Naive thymus-derived CD4-positive, alpha-beta T cell (primary cell): ENCODE measurements at regions not wholly inside any gene's neighbourhood (a gene's known extent, or its start where the extent isn't known, plus 50 kb on each side); places are given as distances from the start of the nearest gene placed in this dataset.
"Not testable (repeated sequence)": the region's sequence is repeated elsewhere in the genome, so short reads cannot be mapped to it uniquely, and the experiment has no call there.

ENCODE experiments used
- ATAC-seq: fragments of 150-1000 bp; cut with Tn5 transposase; 2 replicates; pipeline ENCODE4 v1.10.0; 2021; ENCODE audit warnings: mild to moderate bottlenecking, moderate library complexity
- CTCF ChIA-PET: fragments of 350-600 bp; sonication (Branson Sonifier 250); formaldehyde crosslinking; loops from one replicate; lab custom pipeline; 2021; ENCODE audit warnings: antibody characterized with exemption; lab: Charles Lee
- POLR2A ChIA-PET: fragments of 350-600 bp; sonication (Branson Sonifier 250); formaldehyde crosslinking; loops from one replicate; lab custom pipeline; 2021; ENCODE audit warnings: antibody characterized with exemption, inconsistent platforms; lab: Charles Lee
- DNase-seq, 9 donors: peaks; one replicate each; pipeline versions ENCODE4 v3.0.0 to v3.0.0-alpha.2; 2020 to 2022; ENCODE audit warnings: mixed read lengths in 1 of 9
- H3K27ac ChIP-seq: one replicate; pipeline ENCODE4 v1.7.0; 2013; ENCODE audit warnings: mild to moderate bottlenecking, low read depth, low read length, moderate library complexity
- H3K27me3 ChIP-seq, 2 donors: one replicate each; pipeline ENCODE4 v1.7.0; 2013; ENCODE audit warnings: low read length in 2 of 2, mild to moderate bottlenecking in 2 of 2, moderate library complexity in 2 of 2; ENCODE audit not compliant: control insufficient read depth in 2 of 2, insufficient read depth in 2 of 2
- H3K36me3 ChIP-seq, 3 experiments: 1 replicate in 2 of 3; 2 replicates in 1 of 3; pipeline ENCODE4 v1.7.0; 2013; ENCODE audit warnings: low read length in 3 of 3, mild to moderate bottlenecking in 3 of 3, moderate library complexity in 1 of 3; ENCODE audit not compliant: insufficient read depth in 3 of 3, control insufficient read depth in 2 of 3
- H3K4me1 ChIP-seq, 2 donors: one replicate each; pipeline ENCODE4 v1.7.0; 2013; ENCODE audit warnings: low read length in 2 of 2, mild to moderate bottlenecking in 2 of 2, moderate library complexity in 1 of 2; ENCODE audit not compliant: control insufficient read depth in 2 of 2, insufficient read depth in 2 of 2
- H3K4me3 ChIP-seq: 2 replicates; pipeline ENCODE4 v1.7.0; 2013; ENCODE audit warnings: mild to moderate bottlenecking, low read length
- H3K9me3 ChIP-seq, 3 experiments: 1 replicate in 2 of 3; 2 replicates in 1 of 3; pipeline ENCODE4 v1.7.0; 2013; ENCODE audit warnings: low read length in 3 of 3; ENCODE audit not compliant: control insufficient read depth in 2 of 3
- H3K27ac Mint-ChIP-seq, 9 donors: one replicate each; pipeline ENCODE4 v1.8.0; 2020 to 2022; ENCODE audit warnings: mixed read lengths in 9 of 9, mild to moderate bottlenecking in 8 of 9, moderate library complexity in 5 of 9, inconsistent platforms in 2 of 9
- H3K27me3 Mint-ChIP-seq, 5 donors: one replicate each; pipeline ENCODE4 v1.8.0; 2021 to 2022; ENCODE audit warnings: mixed read lengths in 5 of 5, mild to moderate bottlenecking in 1 of 5
- H3K36me3 Mint-ChIP-seq, 5 donors: one replicate each; pipeline ENCODE4 v1.8.0; 2020 to 2022; ENCODE audit warnings: mixed read lengths in 5 of 5, mild to moderate bottlenecking in 3 of 5, inconsistent platforms in 1 of 5
- H3K4me1 Mint-ChIP-seq, 7 donors: one replicate each; pipeline ENCODE4 v1.8.0; 2020 to 2022; ENCODE audit warnings: mixed read lengths in 7 of 7, mild to moderate bottlenecking in 3 of 7, inconsistent platforms in 1 of 7
- H3K4me3 Mint-ChIP-seq, 10 donors: one replicate each; pipeline ENCODE4 v1.8.0; 2020 to 2022; ENCODE audit warnings: mild to moderate bottlenecking in 10 of 10, mixed read lengths in 10 of 10, moderate library complexity in 6 of 10, inconsistent platforms in 2 of 10
- H3K9me3 Mint-ChIP-seq, 11 donors: one replicate each; pipeline ENCODE4 v1.8.0; 2020 to 2022; ENCODE audit warnings: mixed read lengths in 11 of 11, mild to moderate bottlenecking in 4 of 11, inconsistent platforms in 1 of 11, moderate library complexity in 1 of 11
- intact Hi-C, 2 donors: fragments of 100-400 bp; cut with micrococcal nuclease; formaldehyde crosslinking; loops; one replicate each; pipeline ENCODE4 v1.15.1; 2023

- Mint-ChIP-seq H3K27me3 (peaks cover 0 to 5% (median 0%) of the 10 kb centered on the region in 5 donors), H3K4me1 (no peaks in the 10 kb centered on the region), H3K9me3 (no peaks in the 10 kb centered on the region), H3K4me3 (no peak overlapping the region), H3K27ac (peak overlapping the region in 1 of 9 donors; percentile 13), H3K36me3 (no peaks in the 10 kb centered on the region)
- CTCF ChIA-PET, result interaction anchor here (1.9 kb wide), 1 partner anchor 132 kb away, joined by 6 read pairs; no protein-coding TSS in a partner anchor
- Histone ChIP-seq H3K27ac (no peak overlapping the region), H3K4me1 (no peaks in the 10 kb centered on the region), H3K9me3 (no peaks in the 10 kb centered on the region), H3K27me3 (no peaks in the 10 kb centered on the region), H3K36me3 (no peaks in the 10 kb centered on the region), H3K4me3 (no peak overlapping the region)
- POLR2A ChIA-PET, result no interaction called here
- ATAC-seq (no peak), DNase-seq (no peak)
- intact Hi-C loops, result loop anchor here in 1 of 2 donors (5.0 kb wide), 1 partner anchor 677 kb away; no protein-coding TSS in a partner anchor
These were observed 62.3 kb upstream of the GPR31 start for GRCh38 chr6:167219967-167220512.

DNA sequence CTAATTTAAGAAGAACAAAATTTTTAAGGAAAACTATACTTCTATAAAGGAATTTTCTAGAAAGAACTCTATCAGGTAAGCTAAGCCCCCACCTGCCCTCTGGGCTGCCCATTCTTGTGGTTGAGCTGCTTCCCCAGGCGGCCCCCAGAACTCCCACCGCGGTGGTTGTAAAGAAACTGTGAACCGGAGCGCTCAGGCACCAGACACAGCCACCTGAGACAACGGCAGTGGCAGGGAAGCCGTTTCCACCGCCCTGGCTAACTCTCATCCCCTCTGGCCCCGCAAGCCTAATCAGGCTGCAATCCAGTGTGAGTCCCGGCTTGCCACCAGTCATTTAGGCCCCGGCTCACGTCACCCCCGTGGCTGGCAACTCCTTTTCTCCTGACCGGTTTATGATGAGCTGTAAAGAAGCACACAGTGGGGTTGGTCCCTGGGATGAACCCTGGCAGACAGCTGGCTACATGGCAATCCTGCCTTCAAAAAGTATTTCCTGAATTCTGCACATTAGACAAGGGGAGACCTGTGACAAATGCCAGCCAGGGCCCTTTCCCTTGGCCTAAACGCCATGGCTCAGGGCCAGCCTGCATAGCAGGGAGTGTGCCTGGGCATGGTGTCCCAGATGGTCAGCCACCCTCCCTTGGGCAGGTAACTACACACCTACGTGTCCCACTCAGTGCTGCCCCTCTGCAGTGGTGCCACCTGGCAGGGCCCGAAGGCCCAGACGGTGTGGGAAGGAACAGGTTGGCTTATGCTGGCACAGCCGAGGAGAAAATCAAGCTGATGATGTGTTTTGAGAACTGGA, 63.8 kb upstream of the GPR31 start:
- CTCF ChIA-PET, result interaction anchor here (1.1 kb wide), 1 partner anchor 127 kb away, joined by 3 read pairs; no protein-coding TSS in a partner anchor

DNA sequence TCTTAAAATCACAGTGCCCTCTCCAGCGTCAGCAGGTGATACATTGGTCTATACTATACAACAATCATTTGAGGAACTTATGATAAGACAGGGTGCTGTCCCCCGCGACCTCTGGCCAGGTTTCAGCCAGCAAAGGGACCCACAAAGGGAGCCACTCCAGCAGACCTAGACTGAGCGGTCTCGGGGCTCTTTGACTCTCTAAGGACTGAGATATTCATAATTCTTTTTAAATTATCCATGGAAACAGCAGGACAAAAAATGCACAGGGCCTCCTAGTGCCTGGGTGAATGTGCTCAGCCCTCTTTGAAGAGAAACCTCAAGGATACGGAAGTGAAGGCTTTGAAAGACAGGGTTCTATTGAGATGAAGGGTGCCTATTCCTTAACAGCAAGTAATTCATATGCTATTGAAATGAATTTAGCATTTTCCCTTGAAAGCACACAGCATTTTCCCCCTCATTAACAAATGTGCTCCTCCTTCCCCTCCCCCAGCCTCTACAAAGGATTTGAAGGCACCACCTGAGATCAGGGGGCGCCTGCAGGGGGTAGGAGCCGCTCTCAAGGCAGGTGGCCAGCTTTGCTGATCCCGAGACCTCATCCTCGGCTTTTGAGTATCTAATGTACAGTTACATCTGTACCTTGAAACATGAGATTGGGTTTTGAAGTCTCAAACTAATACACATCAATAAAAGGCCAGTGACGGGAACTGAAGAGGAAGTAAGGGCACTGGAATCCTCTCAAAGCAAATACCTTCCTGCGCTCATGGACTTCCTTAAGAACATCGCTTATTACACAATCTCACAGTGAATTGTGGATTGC, 65.3 kb upstream of the UNC93A start:
- H3K4me3 ChIP-seq, H3K9me3 ChIP-seq, H3K4me3 Mint-ChIP-seq, H3K4me1 Mint-ChIP-seq, H3K36me3 Mint-ChIP-seq, H3K4me1 ChIP-seq, intact Hi-C loops, ATAC-seq, H3K9me3 Mint-ChIP-seq, H3K27ac Mint-ChIP-seq, H3K36me3 ChIP-seq, H3K27ac ChIP-seq, H3K27me3 ChIP-seq, DNase-seq, CTCF ChIA-PET, POLR2A ChIA-PET: not testable (repeated sequence)
- peaks cover 11 to 56% (median 21%) of the 10 kb centered on the region in 5 donors for H3K27me3 Mint-ChIP-seq

More for the DNA sequence above, 63.8 kb upstream of the GPR31 start:
- ATAC-seq, result no peak
- H3K4me1 Mint-ChIP-seq, result no peaks in the 10 kb centered on the region
- peaks cover 0 to 16% (median under 1%) of the 10 kb centered on the region in 5 donors for H3K27me3 Mint-ChIP-seq
- H3K4me3 Mint-ChIP-seq, result no peak overlapping the region
- Histone ChIP-seq H3K27ac (no peak overlapping the region), H3K4me1 (no peaks in the 10 kb centered on the region), H3K36me3 (no peaks in the 10 kb centered on the region), H3K9me3 (no peaks in the 10 kb centered on the region), H3K4me3 (no peak overlapping the region), H3K27me3 (no peaks in the 10 kb centered on the region)
- intact Hi-C loops, result no loop called here
- no peaks in the 10 kb centered on the region for H3K36me3 Mint-ChIP-seq
- H3K27ac Mint-ChIP-seq, result no peak overlapping the region
- DNase-seq, result no peak
- no peaks in the 10 kb centered on the region for H3K9me3 Mint-ChIP-seq
- POLR2A ChIA-PET, result no interaction called here

GRCh38 chr6:167226383-167226685, 64.8 kb upstream of the UNC93A start:
- no peaks in the 10 kb centered on the region for H3K9me3 ChIP-seq
- no peaks in the 10 kb centered on the region for H3K36me3 ChIP-seq
- H3K27me3 ChIP-seq, result no peaks in the 10 kb centered on the region
- H3K4me3 ChIP-seq, result no peak overlapping the region
- no peak overlapping the region for H3K4me3 Mint-ChIP-seq
- H3K9me3 Mint-ChIP-seq, result no peaks in the 10 kb centered on the region
- POLR2A ChIA-PET, result no interaction called here
- H3K27ac ChIP-seq, result no peak overlapping the region
- CTCF ChIA-PET, result no interaction called here
- no peak overlapping the region for H3K27ac Mint-ChIP-seq
- ATAC-seq, result no peak
- no peaks in the 10 kb centered on the region for H3K4me1 Mint-ChIP-seq
- no peaks in the 10 kb centered on the region for H3K4me1 ChIP-seq
- peaks cover 14 to 62% (median 21%) of the 10 kb centered on the region in 5 donors for H3K27me3 Mint-ChIP-seq
- no peak for DNase-seq
- no peaks in the 10 kb centered on the region for H3K36me3 Mint-ChIP-seq
- intact Hi-C loops, result no loop called here

DNA sequence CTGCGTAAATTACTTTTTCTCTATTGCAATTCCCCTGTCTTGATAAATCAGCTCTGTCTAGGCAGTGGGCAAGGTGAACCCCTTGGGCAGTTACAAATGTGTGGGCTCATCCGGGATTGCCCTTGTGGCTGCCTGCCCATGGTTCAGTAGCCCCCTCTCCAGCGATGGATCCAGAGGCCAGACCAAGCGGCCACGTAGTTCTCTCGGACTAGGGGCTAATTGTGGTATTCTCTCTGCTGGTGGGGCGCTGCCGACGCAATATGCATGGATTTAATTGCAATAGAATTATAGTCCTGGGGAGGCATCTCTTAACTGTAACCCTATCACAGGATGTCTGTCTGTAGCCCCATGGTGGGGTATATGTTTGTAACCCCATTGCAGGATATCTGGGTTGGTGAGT, 64.3 kb upstream of the UNC93A start:
- Histone ChIP-seq H3K27ac (no peak overlapping the region), H3K27me3 (no peaks in the 10 kb centered on the region), H3K4me3 (no peak overlapping the region), H3K36me3 (no peaks in the 10 kb centered on the region), H3K9me3 (no peaks in the 10 kb centered on the region), H3K4me1 (no peaks in the 10 kb centered on the region)
- ChIA-PET CTCF (no interaction called here), POLR2A (no interaction called here)
- H3K4me3 Mint-ChIP-seq, result peak overlapping the region in 1 of 10 donors; percentile 26
- DNase-seq (no peak), ATAC-seq (no peak)
- intact Hi-C loops, result no loop called here
- no peaks in the 10 kb centered on the region for H3K9me3 Mint-ChIP-seq
- H3K4me1 Mint-ChIP-seq, result no peaks in the 10 kb centered on the region
- H3K27me3 Mint-ChIP-seq, result peaks cover 14 to 62% (median 21%) of the 10 kb centered on the region in 5 donors
- H3K36me3 Mint-ChIP-seq, result no peaks in the 10 kb centered on the region
- no peak overlapping the region for H3K27ac Mint-ChIP-seq

- Histone ChIP-seq H3K4me3 (no peak overlapping the region), H3K9me3 (no peaks in the 10 kb centered on the region), H3K27ac (no peak overlapping the region), H3K36me3 (no peaks in the 10 kb centered on the region), H3K27me3 (no peaks in the 10 kb centered on the region), H3K4me1 (no peaks in the 10 kb centered on the region)
- CTCF ChIA-PET, result no interaction called here
- no peak for DNase-seq
- no peaks in the 10 kb centered on the region for H3K4me1 Mint-ChIP-seq
- peaks cover 21 to 62% (median 28%) of the 10 kb centered on the region in 5 donors for H3K27me3 Mint-ChIP-seq
- ATAC-seq, result no peak
- H3K27ac Mint-ChIP-seq, result no peak overlapping the region
- no peaks in the 10 kb centered on the region for H3K36me3 Mint-ChIP-seq
- H3K4me3 Mint-ChIP-seq, result no peak overlapping the region
- POLR2A ChIA-PET, result no interaction called here
- intact Hi-C loops, result no loop called here
- no peaks in the 10 kb centered on the region for H3K9me3 Mint-ChIP-seq
These were observed 63.1 kb upstream of the UNC93A start for GRCh38 chr6:167227984-167228383.
